GM08714 (cell line): ENCODE measurements at regions not wholly inside any gene's neighbourhood (a gene's known extent, or its start where the extent isn't known, plus 50 kb on each side); places are given as distances from the start of the nearest gene placed in this dataset.

Experiments
- H3K4me3 ChIP-seq: fragments of 200-500 bp; sonication (Bioruptor generic); 2 replicates; pipeline ENCODE4 v1.5.1; 2014; ENCODE audit warnings: mild to moderate bottlenecking, low read length, inconsistent platforms
- ZNF274 ChIP-seq: IDR thresholded peaks from 2 replicates; pipeline ENCODE4 v1.6.1; 2012; ENCODE audit warnings: mild to moderate bottlenecking, low read depth, low read length

- H3K4me3 ChIP-seq = no peak overlapping the region
- no peak for TF ChIP-seq ZNF274
Measured at GRCh38 chr22:27433585-27434190, 367.9 kb downstream of the MN1 start.

DNA sequence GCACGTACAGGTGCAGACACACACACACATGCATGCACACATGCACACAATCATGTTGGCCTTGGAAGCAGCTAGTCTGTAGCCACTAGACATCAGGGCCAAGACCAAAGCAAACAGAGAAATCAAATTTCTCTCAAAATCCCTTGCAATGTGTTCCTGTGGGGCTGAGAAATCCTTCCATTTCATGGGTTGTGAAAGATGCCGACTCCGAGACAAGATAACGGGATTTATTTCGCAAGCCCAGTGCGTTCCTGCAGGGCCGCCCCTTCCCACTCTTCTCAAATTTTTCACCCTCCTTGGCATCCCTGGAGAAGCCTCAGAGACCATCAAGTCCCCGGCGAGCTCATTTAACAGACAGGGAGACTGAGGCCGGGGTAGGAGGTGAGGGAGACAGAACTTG lies 366.7 kb downstream of the MN1 start:
- H3K4me3 ChIP-seq = no peak overlapping the region
- TF ChIP-seq ZNF274 = no peak

DNA sequence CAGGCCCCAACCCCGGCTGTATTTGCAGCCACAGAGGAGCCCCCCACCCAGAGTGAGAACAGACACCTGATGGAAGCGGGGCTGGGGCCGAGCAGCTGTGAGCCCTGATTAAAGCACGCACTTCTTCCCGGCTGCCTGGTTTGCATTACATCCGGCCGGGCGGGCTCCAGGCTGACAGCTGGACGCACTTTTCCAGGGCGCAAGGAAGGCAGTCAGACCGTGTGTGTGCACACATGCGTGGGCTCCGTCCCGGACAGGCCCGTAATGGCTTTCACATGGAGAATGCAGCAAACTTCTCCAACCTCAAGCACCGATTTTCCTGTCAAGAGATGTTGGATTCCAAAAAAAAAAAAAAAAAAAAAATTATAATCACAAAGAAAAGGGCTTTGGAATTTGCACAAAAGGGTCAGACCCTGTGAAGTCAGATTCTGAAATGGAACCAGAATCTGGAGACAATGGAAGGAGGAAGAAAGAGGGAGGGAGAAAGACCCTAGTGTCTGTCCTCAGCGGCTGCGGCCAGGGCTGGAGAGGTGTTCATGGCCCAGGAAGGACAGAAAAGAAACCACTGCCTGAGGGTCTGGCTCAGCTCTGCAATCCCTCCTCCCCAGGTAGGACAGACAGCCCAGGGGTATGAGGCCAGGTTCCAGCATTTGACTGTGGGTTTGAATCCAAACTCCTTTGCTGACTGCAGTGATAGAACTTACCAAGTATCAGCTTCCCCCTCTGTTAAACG lies 365.5 kb downstream of the MN1 start:
- no peak overlapping the region for H3K4me3 ChIP-seq
- no peak for TF ChIP-seq ZNF274

- no peak for TF ChIP-seq ZNF274
Measured at GRCh38 chr22:27436591-27436990, 365.0 kb downstream of the MN1 start.

GRCh38 chr22:27437570-27437969 lies 364.0 kb downstream of the MN1 start:
- TF ChIP-seq ZNF274 = no peak
- no peak overlapping the region for H3K4me3 ChIP-seq

More at GRCh38 chr22:27436591-27436990, 365.0 kb downstream of the MN1 start:
- H3K4me3 ChIP-seq = no peak overlapping the region

GRCh38 chr22:27438271-27438980 lies 363.1 kb downstream of the MN1 start:
- H3K4me3 ChIP-seq = no peak overlapping the region
- TF ChIP-seq ZNF274 = no peak

- no peak for TF ChIP-seq ZNF274
- H3K4me3 ChIP-seq = no peak overlapping the region
Measured at GRCh38 chr22:27439131-27439530, 362.4 kb downstream of the MN1 start.

GRCh38 chr22:27440304-27440865 lies 361.2 kb downstream of the MN1 start:
- no peak for TF ChIP-seq ZNF274
- H3K4me3 ChIP-seq = no peak overlapping the region

DNA sequence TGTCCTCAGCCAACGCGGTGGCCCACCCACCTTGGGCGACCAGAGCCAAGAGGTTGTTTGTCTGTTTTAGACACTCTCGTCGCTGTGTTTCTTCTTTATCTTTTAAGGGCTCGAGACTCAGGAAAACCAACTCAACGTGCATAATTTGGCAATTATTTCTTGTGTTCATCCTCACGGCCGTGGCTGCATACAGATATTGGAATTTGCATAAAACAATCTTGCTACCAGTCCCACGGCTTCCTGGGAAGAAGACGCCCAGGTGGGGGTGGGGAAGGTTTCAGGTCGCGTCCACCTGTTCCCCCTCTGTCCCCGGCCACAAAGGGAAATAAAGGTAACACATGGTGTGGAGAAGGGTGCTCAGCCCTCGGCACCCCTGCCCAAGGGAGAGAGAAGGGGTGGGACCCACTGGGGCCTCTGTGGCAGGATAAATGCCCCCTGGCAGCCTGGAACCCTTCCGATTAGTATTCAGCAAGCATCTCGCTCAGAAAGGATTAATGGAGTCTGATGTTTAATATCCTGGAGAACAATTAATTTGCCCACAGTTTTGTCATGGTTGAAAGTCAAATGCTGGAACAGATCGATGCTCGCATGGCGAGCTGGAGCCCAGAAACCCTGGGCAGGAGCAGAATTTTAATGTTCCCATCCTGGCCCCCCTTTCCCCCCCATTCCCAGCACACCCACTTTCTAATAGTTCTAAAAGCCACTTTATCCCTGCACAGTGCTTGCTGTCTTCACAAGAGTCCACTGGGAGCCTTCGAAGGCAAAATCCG lies 359.7 kb downstream of the MN1 start:
- no peak for TF ChIP-seq ZNF274

GRCh38 chr22:27443306-27443705 lies 358.2 kb downstream of the MN1 start:
- no peak overlapping the region for H3K4me3 ChIP-seq
- TF ChIP-seq ZNF274 = no peak

More for the DNA sequence above, 359.7 kb downstream of the MN1 start:
- H3K4me3 ChIP-seq = no peak overlapping the region

DNA sequence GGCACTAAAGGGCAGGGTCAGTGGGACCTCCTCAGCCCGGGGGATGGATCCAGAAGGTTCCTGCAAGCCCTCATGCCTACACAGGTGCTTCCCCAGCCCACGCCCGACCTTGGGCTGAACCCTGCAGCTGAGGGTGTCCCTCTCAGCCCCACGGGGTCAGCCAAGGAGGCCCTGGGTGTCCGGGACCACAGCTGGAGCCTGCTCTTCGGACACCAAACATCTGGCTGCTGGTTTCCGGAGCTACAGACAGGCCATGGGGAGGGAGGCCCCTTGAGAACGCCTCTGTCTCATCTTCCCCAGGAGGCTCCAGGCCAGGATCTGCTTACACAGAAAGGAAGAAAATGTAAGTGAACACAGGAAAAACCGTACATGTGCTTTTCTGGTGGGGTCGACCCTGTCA lies 355.7 kb downstream of the MN1 start:
- no peak overlapping the region for H3K4me3 ChIP-seq
- no peak for TF ChIP-seq ZNF274

- H3K4me3 ChIP-seq = no peak overlapping the region
- TF ChIP-seq ZNF274 = no peak
Measured at GRCh38 chr22:27447289-27447688, 354.3 kb downstream of the MN1 start.

GRCh38 chr22:27450448-27450847 lies 351.1 kb downstream of the MN1 start:
- TF ChIP-seq ZNF274 = no peak
- no peak overlapping the region for H3K4me3 ChIP-seq

- no peak for TF ChIP-seq ZNF274
- no peak overlapping the region for H3K4me3 ChIP-seq
Measured at GRCh38 chr22:27452245-27452644, 349.3 kb downstream of the MN1 start.

DNA sequence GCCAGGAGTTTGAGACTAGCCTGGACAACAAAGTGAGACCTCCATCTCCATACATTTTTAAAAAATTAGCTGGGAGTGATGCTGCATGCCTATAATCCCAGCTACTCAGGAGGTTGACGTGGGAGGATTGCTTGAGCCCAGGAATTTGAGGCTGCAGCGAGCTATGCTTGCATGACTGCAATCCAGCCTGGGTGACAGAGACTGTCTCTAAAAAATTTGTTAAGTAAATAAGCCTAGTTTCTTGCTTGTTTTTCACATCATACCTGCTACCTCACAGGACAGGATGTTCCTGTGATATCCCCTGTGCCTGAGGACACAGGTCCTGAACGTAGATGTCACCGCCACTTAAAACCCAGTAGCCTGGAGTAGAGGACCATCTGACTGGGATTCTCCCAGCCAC lies 348.6 kb downstream of the MN1 start:
- TF ChIP-seq ZNF274 = no peak
- H3K4me3 ChIP-seq = no peak overlapping the region
